IMR-90 (cell line): ENCODE measurements at regions not wholly inside any gene's neighbourhood (a gene's known extent, or its start where the extent isn't known, plus 50 kb on each side); places are given as distances from the start of the nearest gene placed in this dataset.

Experiments used
- ATAC-seq: fragments of 200-7000 bp; cut with Tn5 transposase; 2 replicates; pipeline ENCODE4 v1.9.1; 2020; ENCODE audit warnings: low read depth, mild to moderate bottlenecking, moderate library complexity
- BruUV-seq: library from RNA; stranded (reverse); fragments of 400-500 nt; replicated peaks from 2 replicates; lab custom pipeline; 2021; lab: Mats Ljungman, UMichigan
- CTCF ChIA-PET: fragments of 300-600 bp; formaldehyde crosslinking; extraction: SDS; loops from one replicate; lab custom pipeline; 2021; ENCODE audit warnings: antibody characterized with exemption; lab: Yijun Ruan, JAX
- POLR2A ChIA-PET: fragments of 300-600 bp; sonication (Branson Sonifier 250); formaldehyde crosslinking; loops from one replicate; lab custom pipeline; 2022; ENCODE audit warnings: antibody characterized with exemption; ENCODE audit not compliant: unreplicated experiment; lab: Charles Lee
- DNase-seq: peaks from one replicate; pipeline ENCODE4 v3.0.0; 2013
- H2AFZ ChIP-seq: replicated peaks from 2 replicates; pipeline ENCODE3; 2013; ENCODE audit warnings: low read length, mild to moderate bottlenecking; ENCODE audit not compliant: poor library complexity
- H2AK5ac ChIP-seq: 2 replicates; pipeline ENCODE4 v1.6.1; 2013; ENCODE audit warnings: low read depth, low read length, inconsistent platforms
- H2AK9ac ChIP-seq: replicated peaks from 2 replicates; pipeline ENCODE3; 2013; ENCODE audit warnings: mild to moderate bottlenecking, low read depth, low read length, moderate library complexity; ENCODE audit not compliant: poor library complexity
- H2BK120ac ChIP-seq: 2 replicates; pipeline ENCODE4 v1.6.1; 2013; ENCODE audit warnings: low read depth, low read length, inconsistent platforms
- H2BK15ac ChIP-seq: 3 replicates; pipeline ENCODE4 v1.6.1; 2013; ENCODE audit warnings: low read depth, low read length, inconsistent platforms
- H2BK20ac ChIP-seq: 2 replicates; pipeline ENCODE4 v1.6.1; 2013; ENCODE audit warnings: low read depth, mild to moderate bottlenecking, inconsistent platforms, low read length, moderate library complexity
- H2BK5ac ChIP-seq: 2 replicates; pipeline ENCODE4 v1.6.1; 2013; ENCODE audit warnings: mild to moderate bottlenecking, low read depth, low read length, inconsistent platforms; ENCODE audit not compliant: poor library complexity, severe bottlenecking
- H3K14ac ChIP-seq: replicated peaks from 2 replicates; pipeline ENCODE4 v1.6.1; 2013; ENCODE audit warnings: low read depth, low read length, inconsistent platforms
- H3K18ac ChIP-seq: 2 replicates; pipeline ENCODE4 v1.6.1; 2013; ENCODE audit warnings: low read depth, low read length, control low read depth
- H3K23ac ChIP-seq: 2 replicates; pipeline ENCODE4 v1.6.1; 2013; ENCODE audit warnings: low read depth, low read length, inconsistent platforms
- H3K27ac ChIP-seq: 2 replicates; pipeline ENCODE4 v1.5.1; 2013; ENCODE audit warnings: mild to moderate bottlenecking, control low read depth, low read length; ENCODE audit not compliant: insufficient read depth
- H3K27me3 ChIP-seq: 2 replicates; pipeline ENCODE4 v1.6.1; 2013; ENCODE audit warnings: low read length; ENCODE audit not compliant: control insufficient read depth, insufficient read depth
- H3K36me3 ChIP-seq: 2 replicates; pipeline ENCODE4 v1.6.1; 2013; ENCODE audit warnings: low read length, mixed read lengths; ENCODE audit not compliant: control insufficient read depth, insufficient read depth
- H3K4ac ChIP-seq: 2 replicates; pipeline ENCODE4 v1.6.1; 2013; ENCODE audit warnings: low read depth, low read length, inconsistent platforms
- H3K4me1 ChIP-seq: 2 replicates; pipeline ENCODE4 v1.6.1; 2013; ENCODE audit warnings: low read length, mixed read lengths; ENCODE audit not compliant: control insufficient read depth, insufficient read depth
- H3K4me2 ChIP-seq: 2 replicates; pipeline ENCODE4 v1.6.1; 2013; ENCODE audit warnings: low read depth, mild to moderate bottlenecking, control low read depth, low read length, moderate library complexity
- H3K4me3 ChIP-seq: 2 replicates; pipeline ENCODE4 v1.5.1; 2013; ENCODE audit warnings: low read depth, mild to moderate bottlenecking, control low read depth, low read length, moderate library complexity; ENCODE audit not compliant: insufficient read depth
- H3K56ac ChIP-seq: 2 replicates; pipeline ENCODE4 v1.6.1; 2013; ENCODE audit warnings: low read length, inconsistent platforms; ENCODE audit not compliant: insufficient read depth; ENCODE audit errors: extremely low read depth
- H3K79me1 ChIP-seq, 2 experiments: 2 replicates each; pipeline ENCODE4 v1.6.1; 2013; ENCODE audit warnings: low read length in 2 of 2, inconsistent platforms in 1 of 2, low read depth in 1 of 2
- H3K9ac ChIP-seq: 2 replicates; pipeline ENCODE4 v1.6.1; 2013; ENCODE audit warnings: low read depth, low read length, control low read depth
- H3K9me1 ChIP-seq: 2 replicates; pipeline ENCODE4 v1.6.1; 2013; ENCODE audit warnings: low read length, inconsistent platforms; ENCODE audit not compliant: insufficient read depth
- H3K9me3 ChIP-seq: 2 replicates; pipeline ENCODE4 v1.6.1; 2013; ENCODE audit warnings: low read length; ENCODE audit not compliant: control insufficient read depth, insufficient read depth
- H4K20me1 ChIP-seq: 2 replicates; pipeline ENCODE4 v1.6.1; 2013; ENCODE audit warnings: low read length, inconsistent platforms; ENCODE audit not compliant: insufficient read depth
- H4K5ac ChIP-seq: 2 replicates; pipeline ENCODE4 v1.6.1; 2013; ENCODE audit warnings: mild to moderate bottlenecking, low read depth, low read length, control low read depth
- H4K8ac ChIP-seq, 2 experiments: 2 replicates each; pipeline ENCODE4 v1.6.1; 2013; ENCODE audit warnings: low read depth in 2 of 2, low read length in 2 of 2, control low read depth in 1 of 2, inconsistent platforms in 1 of 2
- H4K91ac ChIP-seq: 2 replicates; pipeline ENCODE4 v1.6.1; 2013; ENCODE audit warnings: low read depth, low read length, inconsistent platforms; ENCODE audit not compliant: insufficient read depth
- BHLHE40 ChIP-seq: fragments of 150-350 bp; IDR thresholded peaks from 2 replicates; pipeline ENCODE4 v1.6.1; 2016; ENCODE audit warnings: mild to moderate bottlenecking, low read depth, low read length
- CEBPB ChIP-seq: IDR thresholded peaks from 2 replicates; pipeline ENCODE4 v1.6.1; 2012; ENCODE audit warnings: low read depth, low read length, improper control_type of control experiment
- CHD1 ChIP-seq: IDR thresholded peaks from 2 replicates; pipeline ENCODE4 v1.6.1; 2012; ENCODE audit warnings: low read depth, low read length, improper control_type of control experiment
- ELK1 ChIP-seq: fragments of 150-350 bp; IDR thresholded peaks from 2 replicates; pipeline ENCODE4 v1.6.1; 2016; ENCODE audit warnings: low read depth, mild to moderate bottlenecking, low read length, moderate library complexity, borderline replicate concordance
- FOS ChIP-seq: fragments of 150-350 bp; IDR thresholded peaks from 2 replicates; pipeline ENCODE4 v1.6.1; 2016; ENCODE audit warnings: low read depth, low read length
- MAFK ChIP-seq: IDR thresholded peaks from 2 replicates; pipeline ENCODE4 v1.6.1; 2012; ENCODE audit warnings: low read depth, low read length, improper control_type of control experiment
- MAZ ChIP-seq: IDR thresholded peaks from 2 replicates; pipeline ENCODE4 v1.6.1; 2012; ENCODE audit warnings: low read depth, mild to moderate bottlenecking, low read length, improper control_type of control experiment, moderate library complexity, borderline replicate concordance
- MXI1 ChIP-seq: IDR thresholded peaks from 2 replicates; pipeline ENCODE4 v1.6.1; 2012; ENCODE audit warnings: low read depth, mild to moderate bottlenecking, low read length, moderate library complexity, borderline replicate concordance
- NFE2L2 ChIP-seq: fragments of 150-350 bp; IDR thresholded peaks from 2 replicates; pipeline ENCODE4 v1.6.1; 2016; ENCODE audit warnings: low read depth, mild to moderate bottlenecking, low read length
- POLR2A ChIP-seq: IDR thresholded peaks from 2 replicates; pipeline ENCODE4 v1.6.1; 2012; ENCODE audit warnings: mild to moderate bottlenecking, low read depth, low read length
- RAD21 ChIP-seq: IDR thresholded peaks from 2 replicates; pipeline ENCODE4 v1.6.1; 2012; ENCODE audit warnings: low read length, improper control_type of control experiment
- RCOR1 ChIP-seq: IDR thresholded peaks from 2 replicates; pipeline ENCODE4 v1.6.1; 2012; ENCODE audit warnings: mild to moderate bottlenecking, low read length, improper control_type of control experiment; ENCODE audit not compliant: insufficient replicate concordance
- RFX5 ChIP-seq: IDR thresholded peaks from 2 replicates; pipeline ENCODE4 v1.8.0; 2012; ENCODE audit warnings: low read depth, mild to moderate bottlenecking, low read length, moderate library complexity
- SMC3 ChIP-seq: fragments of 150-350 bp; IDR thresholded peaks from 2 replicates; pipeline ENCODE4 v1.6.1; 2016; ENCODE audit warnings: low read depth, mild to moderate bottlenecking, antibody characterized with exemption, low read length, moderate library complexity
- USF2 ChIP-seq: fragments of 150-350 bp; IDR thresholded peaks from 2 replicates; pipeline ENCODE4 v1.6.1; 2017; ENCODE audit warnings: mild to moderate bottlenecking, antibody characterized with exemption, low read length, low read depth
- WGBS, 2 experiments: methylation state at CpG; one replicate each; pipeline versions ENCODE4 v1.1.5 to v1.1.7; 2013; ENCODE audit warnings: missing lambda C conversion rate in 2 of 2; ENCODE audit not compliant: insufficient read length in 1 of 2; ENCODE audit errors: extremely low coverage in 2 of 2; 5-methylcytosine and 5-hydroxymethylcytosine counted together
- dilution Hi-C: fragments of 300-500 bp; cut with HindIII; formaldehyde crosslinking; loops from one replicate; pipeline ENCODE4 v1.14.3; 2018; ENCODE audit warnings: low sequenced_read_pairs; ENCODE audit not compliant: unreplicated experiment
- in situ Hi-C: fragments of 300-500 bp; cut with MboI; formaldehyde crosslinking; loops from 3 replicates; pipeline ENCODE4 v1.14.3; 2019; ENCODE audit warnings: low sequenced_read_pairs, inconsistent platforms, mixed read lengths
- intact Hi-C: fragments of 100-400 bp; cut with micrococcal nuclease; formaldehyde crosslinking; loops from 2 replicates; pipeline ENCODE4 v1.10.0; 2022
- TF ChIP-seq, protein P1 (sequence below): conservative IDR thresholded peaks from 2 replicates; pipeline ENCODE4 v1.5.1; 2012; ENCODE audit warnings: mild to moderate bottlenecking, low read depth, low read length, improper control_type of control experiment

GRCh38 chr18:43876286-43876685 lies 599.0 kb upstream of the SYT4 start:
- H4K5ac ChIP-seq = no peak overlapping the region; the same call in 1 of the 2 replicates
- BruUV-seq = no TSS peak
- H2BK20ac ChIP-seq = no peak overlapping the region
- no peaks in the 10 kb centered on the region for H3K27me3 ChIP-seq
- no peak for TF ChIP-seq RAD21
- no peak for TF ChIP-seq POLR2A
- TF ChIP-seq NFE2L2 = no peak
- no peak for TF ChIP-seq CHD1
- TF ChIP-seq, protein P1, sequence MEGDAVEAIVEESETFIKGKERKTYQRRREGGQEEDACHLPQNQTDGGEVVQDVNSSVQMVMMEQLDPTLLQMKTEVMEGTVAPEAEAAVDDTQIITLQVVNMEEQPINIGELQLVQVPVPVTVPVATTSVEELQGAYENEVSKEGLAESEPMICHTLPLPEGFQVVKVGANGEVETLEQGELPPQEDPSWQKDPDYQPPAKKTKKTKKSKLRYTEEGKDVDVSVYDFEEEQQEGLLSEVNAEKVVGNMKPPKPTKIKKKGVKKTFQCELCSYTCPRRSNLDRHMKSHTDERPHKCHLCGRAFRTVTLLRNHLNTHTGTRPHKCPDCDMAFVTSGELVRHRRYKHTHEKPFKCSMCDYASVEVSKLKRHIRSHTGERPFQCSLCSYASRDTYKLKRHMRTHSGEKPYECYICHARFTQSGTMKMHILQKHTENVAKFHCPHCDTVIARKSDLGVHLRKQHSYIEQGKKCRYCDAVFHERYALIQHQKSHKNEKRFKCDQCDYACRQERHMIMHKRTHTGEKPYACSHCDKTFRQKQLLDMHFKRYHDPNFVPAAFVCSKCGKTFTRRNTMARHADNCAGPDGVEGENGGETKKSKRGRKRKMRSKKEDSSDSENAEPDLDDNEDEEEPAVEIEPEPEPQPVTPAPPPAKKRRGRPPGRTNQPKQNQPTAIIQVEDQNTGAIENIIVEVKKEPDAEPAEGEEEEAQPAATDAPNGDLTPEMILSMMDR = no peak
- TF ChIP-seq CEBPB = no peak
- no peak for TF ChIP-seq MXI1
- TF ChIP-seq BHLHE40 = no peak
- TF ChIP-seq ELK1 = no peak
- no peak for TF ChIP-seq USF2
- TF ChIP-seq MAZ = no peak
- no peak for TF ChIP-seq SMC3
- TF ChIP-seq RCOR1 = no peak
- no peak for TF ChIP-seq RFX5
- TF ChIP-seq FOS = no peak
- TF ChIP-seq MAFK = no peak
- no peak overlapping the region for H3K4me2 ChIP-seq
- CTCF ChIA-PET = no interaction called here
- H3K36me3 ChIP-seq = no peaks in the 10 kb centered on the region
- no peak overlapping the region for H2BK5ac ChIP-seq
- H3K9me3 ChIP-seq = no peaks in the 10 kb centered on the region
- dilution Hi-C loops = no loop called here
- no peak overlapping the region for H3K4me3 ChIP-seq
- H3K56ac ChIP-seq = no peak overlapping the region
- no peaks in the 10 kb centered on the region for H4K20me1 ChIP-seq
- no peak overlapping the region for H4K91ac ChIP-seq
- no peak overlapping the region for H3K23ac ChIP-seq
- H4K8ac ChIP-seq = no peak overlapping the region
- H3K79me1 ChIP-seq = no peaks in the 10 kb centered on the region
- no peak overlapping the region for H2BK120ac ChIP-seq
- H2AK5ac ChIP-seq = no peak overlapping the region
- WGBS, 2 experiments = no CpG with 5 or more reads among the region's 4 CpGs
- intact Hi-C loops = no loop called here
- no peak overlapping the region for H3K14ac ChIP-seq
- no peak overlapping the region for H3K4ac ChIP-seq
- H2AFZ ChIP-seq = no peak overlapping the region
- H2AK9ac ChIP-seq = no peak overlapping the region
- POLR2A ChIA-PET = no interaction called here
- peaks cover 4% of the 10 kb centered on the region; the same call in 1 of the 2 replicates for H3K4me1 ChIP-seq
- H3K18ac ChIP-seq = peak overlapping the region; percentile 31; the same call in 1 of the 2 replicates
- H3K9me1 ChIP-seq = no peaks in the 10 kb centered on the region
- in situ Hi-C loops = no loop called here
- ATAC-seq (no peak), DNase-seq (no peak)
- H3K9ac ChIP-seq = no peak overlapping the region
- H3K27ac ChIP-seq = peak overlapping the region; percentile 62; the same call in 1 of the 2 replicates
- H2BK15ac ChIP-seq = no peak overlapping the region
